ENCODE measurements at regions not wholly inside any gene's neighbourhood (a gene's known extent, or its start where the extent isn't known, plus 50 kb on each side); places are given as distances from the start of the nearest gene placed in this dataset.

DNA sequence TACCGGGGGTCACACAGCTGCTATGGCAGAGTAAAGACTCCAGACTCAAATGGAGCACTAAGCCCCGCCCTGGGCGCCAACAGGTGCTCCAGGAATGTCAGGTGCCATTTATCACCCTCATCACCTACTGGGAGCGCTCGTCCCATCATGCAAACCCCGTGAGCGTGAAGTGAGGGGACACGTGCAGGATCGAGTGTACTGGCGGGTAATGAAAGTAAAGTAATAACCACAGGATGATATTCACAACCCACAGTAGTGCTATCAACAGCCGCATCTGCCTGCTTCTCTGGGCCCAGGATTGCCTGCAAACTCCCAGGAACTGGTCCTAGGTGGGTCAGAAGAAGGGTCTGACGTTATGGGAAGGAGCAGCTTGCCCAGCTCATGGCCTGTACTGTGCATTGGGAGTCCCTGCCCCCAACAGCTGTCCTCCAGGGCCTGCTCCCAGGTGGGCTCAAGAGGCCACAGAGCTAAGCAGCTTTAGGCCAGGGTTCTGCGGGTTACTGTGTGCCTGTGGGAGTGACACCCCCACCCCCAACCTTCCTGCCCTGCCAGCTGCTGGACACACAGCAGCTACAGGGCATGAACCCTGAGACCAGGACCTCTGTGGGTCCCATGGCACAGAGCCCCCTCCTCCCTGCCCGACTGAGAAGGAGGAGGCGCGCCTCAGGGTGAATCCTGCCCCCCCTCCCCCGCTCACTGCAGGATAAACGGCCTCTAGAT is 120.5 kb upstream of the SULF2 start:
- TF ChIP-seq, protein P1, sequence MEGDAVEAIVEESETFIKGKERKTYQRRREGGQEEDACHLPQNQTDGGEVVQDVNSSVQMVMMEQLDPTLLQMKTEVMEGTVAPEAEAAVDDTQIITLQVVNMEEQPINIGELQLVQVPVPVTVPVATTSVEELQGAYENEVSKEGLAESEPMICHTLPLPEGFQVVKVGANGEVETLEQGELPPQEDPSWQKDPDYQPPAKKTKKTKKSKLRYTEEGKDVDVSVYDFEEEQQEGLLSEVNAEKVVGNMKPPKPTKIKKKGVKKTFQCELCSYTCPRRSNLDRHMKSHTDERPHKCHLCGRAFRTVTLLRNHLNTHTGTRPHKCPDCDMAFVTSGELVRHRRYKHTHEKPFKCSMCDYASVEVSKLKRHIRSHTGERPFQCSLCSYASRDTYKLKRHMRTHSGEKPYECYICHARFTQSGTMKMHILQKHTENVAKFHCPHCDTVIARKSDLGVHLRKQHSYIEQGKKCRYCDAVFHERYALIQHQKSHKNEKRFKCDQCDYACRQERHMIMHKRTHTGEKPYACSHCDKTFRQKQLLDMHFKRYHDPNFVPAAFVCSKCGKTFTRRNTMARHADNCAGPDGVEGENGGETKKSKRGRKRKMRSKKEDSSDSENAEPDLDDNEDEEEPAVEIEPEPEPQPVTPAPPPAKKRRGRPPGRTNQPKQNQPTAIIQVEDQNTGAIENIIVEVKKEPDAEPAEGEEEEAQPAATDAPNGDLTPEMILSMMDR (IDR thresholded peaks at IDR 0.05), result no peak
- TF ChIP-seq POLR2A (IDR thresholded peaks at IDR 0.05), result no peak

Data from body of pancreas (tissue), 4 donors.